Activated CD4-positive, alpha-beta T cell treated with anti-CD3 and anti-CD28 coated beads for 36 hours (primary cell): ENCODE measurements at regions not wholly inside any gene's neighbourhood (a gene's known extent, or its start where the extent isn't known, plus 50 kb on each side); places are given as distances from the start of the nearest gene placed in this dataset.

ENCODE experiments used
- ATAC-seq: fragments of 200-7000 bp; cut with Tn5 transposase; one replicate; pipeline ENCODE4 v1.10.0; 2021; ENCODE audit warnings: mild to moderate bottlenecking, moderate library complexity
- CTCF ChIA-PET: fragments of 350-600 bp; sonication (Branson Sonifier 250); formaldehyde crosslinking; loops from one replicate; lab custom pipeline; 2021; ENCODE audit warnings: antibody characterized with exemption; lab: Charles Lee
- POLR2A ChIA-PET: fragments of 350-600 bp; sonication (Branson Sonifier 250); formaldehyde crosslinking; loops from one replicate; lab custom pipeline; 2021; ENCODE audit warnings: antibody characterized with exemption, inconsistent platforms; lab: Charles Lee
- DNase-seq: peaks from one replicate; pipeline ENCODE4 v3.0.0-alpha.2; 2020
- H3K27ac Mint-ChIP-seq: one replicate; pipeline ENCODE4 v1.8.0; 2021; ENCODE audit warnings: mixed read lengths
- H3K27me3 Mint-ChIP-seq: one replicate; pipeline ENCODE4 v1.8.0; 2021; ENCODE audit warnings: mixed read lengths
- H3K36me3 Mint-ChIP-seq: one replicate; pipeline ENCODE4 v1.8.0; 2021; ENCODE audit warnings: low read depth, mixed read lengths
- H3K4me1 Mint-ChIP-seq: one replicate; pipeline ENCODE4 v1.8.0; 2021; ENCODE audit warnings: mixed read lengths
- H3K4me3 Mint-ChIP-seq: one replicate; pipeline ENCODE4 v1.8.0; 2021; ENCODE audit warnings: mild to moderate bottlenecking, moderate library complexity, mixed read lengths
- H3K9me3 Mint-ChIP-seq: one replicate; pipeline ENCODE4 v1.8.0; 2021; ENCODE audit warnings: low read depth, mixed read lengths
- intact Hi-C, 2 experiments: fragments of 100-400 bp; cut with DNase I in 1 of 2; cut with micrococcal nuclease in 1 of 2; formaldehyde crosslinking; loops; one replicate each; pipeline versions ENCODE4 v1.14.2 to v1.15.1; 2022 to 2024; cut with DNase I, micrococcal nuclease

DNA sequence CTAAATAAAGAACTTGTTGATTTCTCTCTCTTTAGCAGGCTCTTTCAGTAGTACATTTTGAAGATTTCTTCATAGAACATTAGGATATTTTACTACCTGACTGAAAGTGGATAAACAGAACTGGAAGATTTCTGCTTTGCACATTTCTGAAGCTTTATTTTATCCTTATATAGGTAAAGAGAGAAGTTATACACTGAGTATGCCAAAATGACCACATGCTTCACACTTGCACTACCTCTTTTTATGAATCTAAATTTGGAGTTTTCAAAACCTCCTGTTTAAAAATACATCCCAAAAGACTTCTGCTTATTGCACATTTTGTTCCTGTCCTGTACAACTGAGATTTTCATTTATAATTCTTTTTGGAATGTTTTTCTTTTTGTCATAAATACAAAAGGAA lies 197.4 kb upstream of the PRPS1L1 start:
- H3K4me3 Mint-ChIP-seq, result no peak overlapping the region
- ChIA-PET CTCF (no interaction called here), POLR2A (no interaction called here)
- H3K27ac Mint-ChIP-seq, result no peak overlapping the region
- no peaks in the 10 kb centered on the region for H3K36me3 Mint-ChIP-seq
- peaks cover 4% of the 10 kb centered on the region for H3K27me3 Mint-ChIP-seq
- H3K4me1 Mint-ChIP-seq, result no peaks in the 10 kb centered on the region
- DNase-seq, result no peak
- intact Hi-C loops, result no loop called here
- H3K9me3 Mint-ChIP-seq, result no peaks in the 10 kb centered on the region
- no peak for ATAC-seq

GRCh38 chr7:18226598-18226997 lies 199.0 kb upstream of the PRPS1L1 start:
- Mint-ChIP-seq H3K27ac (no peak overlapping the region), H3K27me3 (peaks cover 4% of the 10 kb centered on the region), H3K4me1 (no peaks in the 10 kb centered on the region), H3K36me3 (no peaks in the 10 kb centered on the region), H3K4me3 (no peak overlapping the region), H3K9me3 (no peaks in the 10 kb centered on the region)
- ATAC-seq (no peak), DNase-seq (no peak)
- intact Hi-C loops, result no loop called here
- ChIA-PET CTCF (no interaction called here), POLR2A (no interaction called here)

DNA sequence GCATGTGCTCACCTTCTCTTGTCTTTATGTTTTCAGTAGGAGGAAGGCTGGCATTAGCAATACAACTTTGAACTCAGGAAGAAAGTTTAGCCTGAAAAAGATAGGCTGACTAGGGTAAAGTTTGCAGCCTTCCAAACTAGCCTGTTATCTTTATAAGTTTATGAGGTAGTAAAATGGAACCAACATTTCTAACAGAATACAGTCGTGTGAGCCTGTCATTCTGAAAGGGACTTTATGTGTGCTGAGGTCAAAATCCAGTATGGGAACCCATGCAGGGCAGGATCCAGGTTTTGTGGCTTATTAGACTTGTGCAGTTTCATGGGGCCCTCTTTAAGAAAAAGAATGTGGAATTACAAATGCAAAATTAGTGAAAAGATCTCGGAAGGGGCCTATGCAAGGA lies 201.0 kb upstream of the PRPS1L1 start:
- Mint-ChIP-seq H3K4me1 (no peaks in the 10 kb centered on the region), H3K36me3 (no peaks in the 10 kb centered on the region), H3K4me3 (no peak overlapping the region), H3K9me3 (no peaks in the 10 kb centered on the region), H3K27me3 (peaks cover 4% of the 10 kb centered on the region), H3K27ac (no peak overlapping the region)
- no peak for DNase-seq
- ChIA-PET CTCF (no interaction called here), POLR2A (no interaction called here)
- intact Hi-C loops, result no loop called here
- ATAC-seq, result no peak

DNA sequence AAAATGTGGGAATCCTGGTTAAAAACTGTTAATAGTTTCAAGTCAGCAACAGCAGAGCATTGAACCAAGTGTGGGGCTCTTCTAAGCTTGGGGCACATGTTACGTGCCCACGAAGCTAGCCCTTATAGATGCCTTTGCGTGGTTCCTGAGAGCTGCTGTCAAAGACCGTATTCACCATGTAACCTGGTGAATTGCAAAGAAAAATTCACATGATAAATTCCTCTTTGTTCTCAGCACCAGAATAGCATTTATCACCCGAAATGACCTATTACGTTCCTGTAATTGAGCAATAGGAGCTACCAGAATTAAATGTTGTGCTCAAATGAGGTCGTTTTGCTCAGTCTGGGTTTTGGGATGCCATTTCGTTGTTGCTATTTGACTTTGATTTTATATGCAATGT lies 202.6 kb upstream of the PRPS1L1 start:
- H3K36me3 Mint-ChIP-seq, result no peaks in the 10 kb centered on the region
- intact Hi-C loops, result no loop called here
- no peaks in the 10 kb centered on the region for H3K9me3 Mint-ChIP-seq
- CTCF ChIA-PET, result no interaction called here
- H3K27me3 Mint-ChIP-seq, result peaks cover 4% of the 10 kb centered on the region
- POLR2A ChIA-PET, result no interaction called here
- no peaks in the 10 kb centered on the region for H3K4me1 Mint-ChIP-seq
- ATAC-seq, result no peak
- no peak overlapping the region for H3K4me3 Mint-ChIP-seq
- H3K27ac Mint-ChIP-seq, result no peak overlapping the region
- no peak for DNase-seq

DNA sequence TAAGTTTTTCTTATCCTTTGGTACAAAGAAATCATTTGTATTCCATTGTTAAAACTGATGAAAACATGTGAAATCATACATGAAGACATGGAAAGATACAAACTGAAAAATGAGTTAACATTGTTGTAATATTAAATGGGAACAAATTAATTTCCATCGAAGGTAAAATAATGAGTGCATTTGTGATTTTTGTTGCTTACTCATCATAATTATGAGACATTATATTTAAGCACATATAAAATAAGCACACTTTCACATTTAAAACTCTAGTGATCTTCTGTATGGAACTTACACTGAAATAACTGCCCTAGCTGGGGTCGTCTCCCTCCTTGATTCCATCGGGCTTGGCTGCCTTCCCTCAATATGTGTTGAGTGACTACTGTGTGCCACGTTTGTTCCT lies 204.2 kb upstream of the PRPS1L1 start:
- intact Hi-C loops, result no loop called here
- H3K4me1 Mint-ChIP-seq, result no peaks in the 10 kb centered on the region
- no peaks in the 10 kb centered on the region for H3K27me3 Mint-ChIP-seq
- no peaks in the 10 kb centered on the region for H3K36me3 Mint-ChIP-seq
- H3K9me3 Mint-ChIP-seq, result no peaks in the 10 kb centered on the region
- no peak overlapping the region for H3K27ac Mint-ChIP-seq
- ATAC-seq, result no peak
- ChIA-PET POLR2A (no interaction called here), CTCF (no interaction called here)
- no peak for DNase-seq
- no peak overlapping the region for H3K4me3 Mint-ChIP-seq

DNA sequence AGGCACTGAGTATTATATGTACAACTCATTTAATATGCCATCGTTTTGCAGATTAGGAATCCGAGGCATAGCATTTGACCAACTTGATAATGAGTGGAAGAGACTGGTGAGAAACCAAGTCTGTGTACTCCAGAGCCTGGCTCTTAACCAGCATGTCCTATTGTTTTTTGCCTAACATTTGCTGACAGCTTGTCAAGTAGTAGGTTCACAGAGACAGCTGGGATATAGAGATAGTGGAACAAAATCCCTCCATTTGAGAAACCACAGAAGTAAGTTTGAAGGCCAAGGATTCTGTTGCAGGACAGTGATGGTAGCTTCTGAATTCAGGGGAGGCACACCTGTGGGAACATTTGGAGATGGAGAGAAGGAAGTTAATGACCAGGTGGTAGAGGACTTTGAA lies 206.9 kb upstream of the PRPS1L1 start:
- H3K36me3 Mint-ChIP-seq, result no peaks in the 10 kb centered on the region
- DNase-seq (no peak), ATAC-seq (no peak)
- no peaks in the 10 kb centered on the region for H3K4me1 Mint-ChIP-seq
- intact Hi-C loops, result no loop called here
- CTCF ChIA-PET, result interaction anchor here (0.6 to 1.3 kb wide), 5 partner anchors 9 to 501 kb away, joined by 3 to 4 read pairs (median 3); no protein-coding TSS in a partner anchor
- H3K27ac Mint-ChIP-seq, result no peak overlapping the region
- POLR2A ChIA-PET, result no interaction called here
- H3K9me3 Mint-ChIP-seq, result no peaks in the 10 kb centered on the region
- H3K27me3 Mint-ChIP-seq, result no peaks in the 10 kb centered on the region
- no peak overlapping the region for H3K4me3 Mint-ChIP-seq

GRCh38 chr7:18235819-18236218 lies 208.2 kb upstream of the PRPS1L1 start:
- DNase-seq (no peak), ATAC-seq (no peak)
- Mint-ChIP-seq H3K27me3 (no peaks in the 10 kb centered on the region), H3K9me3 (no peaks in the 10 kb centered on the region), H3K36me3 (no peaks in the 10 kb centered on the region), H3K4me3 (no peak overlapping the region), H3K27ac (no peak overlapping the region), H3K4me1 (no peaks in the 10 kb centered on the region)
- intact Hi-C loops, result no loop called here
- POLR2A ChIA-PET, result no interaction called here
- CTCF ChIA-PET, result no interaction called here

- intact Hi-C loops, result no loop called here
- ATAC-seq (no peak), DNase-seq (no peak)
- H3K27ac Mint-ChIP-seq, result no peak overlapping the region
- H3K4me1 Mint-ChIP-seq, result no peaks in the 10 kb centered on the region
- no peaks in the 10 kb centered on the region for H3K9me3 Mint-ChIP-seq
- no peak overlapping the region for H3K4me3 Mint-ChIP-seq
- POLR2A ChIA-PET, result no interaction called here
- CTCF ChIA-PET, result no interaction called here
- no peaks in the 10 kb centered on the region for H3K27me3 Mint-ChIP-seq
- H3K36me3 Mint-ChIP-seq, result no peaks in the 10 kb centered on the region
Measured at GRCh38 chr7:18239212-18239611, 211.6 kb upstream of the PRPS1L1 start.

DNA sequence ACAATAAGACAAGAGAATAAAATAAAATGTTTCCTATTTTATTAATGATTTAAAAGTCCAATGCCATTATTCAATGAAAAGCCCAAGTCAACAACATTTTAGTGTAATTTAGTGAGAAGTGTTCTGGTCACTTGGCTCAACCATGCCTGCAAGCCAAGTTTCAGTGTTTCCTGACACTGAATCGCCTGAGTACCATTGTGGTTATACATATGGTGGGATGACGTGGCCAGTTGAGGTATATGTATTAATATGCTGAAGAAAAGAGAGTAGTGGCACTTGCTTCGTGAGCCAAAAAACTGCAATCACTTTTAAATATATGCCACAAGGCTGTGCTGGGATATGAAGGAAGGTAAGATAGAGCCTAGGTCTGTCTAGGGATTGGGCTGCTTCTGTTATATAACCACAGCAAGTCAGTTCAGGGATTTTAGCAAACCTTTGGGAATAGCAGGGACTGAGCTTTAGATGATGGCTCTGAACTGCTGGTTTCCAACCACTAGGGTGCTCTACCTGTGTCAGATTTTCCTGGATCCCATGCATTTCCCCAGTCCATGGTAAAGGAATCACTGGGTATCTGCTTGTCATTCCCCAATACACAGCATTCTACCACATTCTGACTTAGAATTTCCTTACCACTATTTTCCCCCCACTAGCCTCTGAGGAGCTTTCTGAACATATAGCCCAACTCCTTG lies 214.0 kb upstream of the PRPS1L1 start:
- Mint-ChIP-seq H3K36me3 (no peaks in the 10 kb centered on the region), H3K9me3 (no peaks in the 10 kb centered on the region), H3K27me3 (no peaks in the 10 kb centered on the region), H3K27ac (no peak overlapping the region), H3K4me3 (no peak overlapping the region), H3K4me1 (no peaks in the 10 kb centered on the region)
- ChIA-PET POLR2A (interaction anchor here (0.6 kb wide), 1 partner anchor 462 kb away, joined by 3 read pairs; no protein-coding TSS in a partner anchor), CTCF (interaction anchor here (0.6 kb wide), 1 partner anchor 49 kb away, joined by 3 read pairs; no protein-coding TSS in a partner anchor)
- ATAC-seq, result no peak
- intact Hi-C loops, result no loop called here
- DNase-seq, result no peak

- POLR2A ChIA-PET, result no interaction called here
- Mint-ChIP-seq H3K27ac (no peak overlapping the region), H3K9me3 (peaks cover 3% of the 10 kb centered on the region)
Measured at GRCh38 chr7:18243731-18244130, 216.1 kb upstream of the PRPS1L1 start.

DNA sequence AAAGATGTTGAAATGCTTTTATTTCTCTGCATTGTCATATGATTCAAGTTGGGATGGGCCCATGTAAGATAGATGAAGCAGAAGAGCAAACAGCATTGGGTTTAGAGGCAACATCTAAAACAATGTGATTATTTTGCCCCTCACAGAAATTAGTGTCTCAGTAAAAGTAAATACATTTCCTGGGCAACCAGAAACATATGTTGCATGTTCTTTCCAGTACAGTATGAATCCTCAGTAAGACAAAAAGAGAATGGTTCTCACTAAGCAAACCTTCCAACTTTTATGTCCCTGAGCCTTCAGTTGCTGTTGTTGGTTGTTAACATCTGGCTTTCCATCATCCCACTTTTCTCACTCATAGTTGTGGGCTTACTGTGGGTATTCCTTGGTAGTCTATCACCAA lies 222.5 kb upstream of the PRPS1L1 start:
- no peaks in the 10 kb centered on the region for H3K36me3 Mint-ChIP-seq
- peaks cover 4% of the 10 kb centered on the region for H3K27me3 Mint-ChIP-seq
- peaks cover 21% of the 10 kb centered on the region for H3K9me3 Mint-ChIP-seq
- ATAC-seq, result no peak
- intact Hi-C loops, result no loop called here
- no peak for DNase-seq
- H3K27ac Mint-ChIP-seq, result no peak overlapping the region
- no peak overlapping the region for H3K4me3 Mint-ChIP-seq
- CTCF ChIA-PET, result no interaction called here
- POLR2A ChIA-PET, result no interaction called here
- H3K4me1 Mint-ChIP-seq, result no peaks in the 10 kb centered on the region

More at GRCh38 chr7:18243731-18244130, 216.1 kb upstream of the PRPS1L1 start:
- Mint-ChIP-seq H3K4me1 (no peaks in the 10 kb centered on the region), H3K4me3 (no peak overlapping the region), H3K36me3 (no peaks in the 10 kb centered on the region), H3K27me3 (peaks cover 4% of the 10 kb centered on the region)
- ATAC-seq (no peak), DNase-seq (no peak)
- CTCF ChIA-PET, result interaction anchor here (0.6 to 1.1 kb wide), 3 partner anchors 9 to 902 kb away, joined by 3 to 4 read pairs (median 3); no protein-coding TSS in a partner anchor
- intact Hi-C loops, result no loop called here

DNA sequence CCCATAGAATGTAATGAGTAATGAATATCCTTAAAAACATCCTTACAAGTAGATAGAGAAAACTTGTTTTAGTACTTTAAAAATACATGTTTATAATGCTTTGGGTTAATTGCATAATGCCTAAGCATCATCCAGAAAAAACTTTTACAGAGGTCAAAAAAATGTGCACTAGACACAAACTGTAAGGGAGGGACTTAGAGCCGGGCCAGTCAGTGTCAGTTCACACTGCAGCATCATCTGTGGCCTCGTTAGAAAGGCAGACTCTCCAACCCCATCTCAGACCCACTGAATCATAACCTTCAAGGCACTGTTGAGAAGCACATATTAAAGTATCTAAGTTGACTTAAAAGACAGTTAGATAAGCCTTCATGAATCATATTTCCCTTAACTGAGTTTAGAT lies 230.1 kb upstream of the PRPS1L1 start:
- Mint-ChIP-seq H3K27ac (no peak overlapping the region), H3K9me3 (peaks cover 9% of the 10 kb centered on the region), H3K4me1 (no peaks in the 10 kb centered on the region), H3K4me3 (no peak overlapping the region), H3K36me3 (no peaks in the 10 kb centered on the region), H3K27me3 (no peaks in the 10 kb centered on the region)
- no peak for ATAC-seq
- intact Hi-C loops, result no loop called here
- ChIA-PET POLR2A (no interaction called here), CTCF (no interaction called here)
- DNase-seq, result no peak
